IMR-90 (cell line): ENCODE measurements at regions not wholly inside any gene's neighbourhood (a gene's known extent, or its start where the extent isn't known, plus 50 kb on each side); places are given as distances from the start of the nearest gene placed in this dataset.

Experiments used
- CTCF ChIP-seq: conservative IDR thresholded peaks from 2 replicates; pipeline ENCODE4 v1.5.1; 2012; ENCODE audit warnings: mild to moderate bottlenecking, low read depth, low read length, improper control_type of control experiment
- POLR2A ChIP-seq: IDR thresholded peaks from 2 replicates; pipeline ENCODE4 v1.6.1; 2012; ENCODE audit warnings: mild to moderate bottlenecking, low read depth, low read length
- RAD21 ChIP-seq: IDR thresholded peaks from 2 replicates; pipeline ENCODE4 v1.6.1; 2012; ENCODE audit warnings: low read length, improper control_type of control experiment

GRCh38 chr14:41446008-41446407 lies 160.7 kb upstream of the LRFN5 start:
- TF ChIP-seq CTCF (no peak), RAD21 (no peak), POLR2A (no peak)
